Stimulated activated CD8-positive, alpha-beta memory T cell treated with anti-CD3 and anti-CD28 coated beads, Interleukin-15, amount 100 ng/mL, for 1 hour (primary cell): ENCODE measurements at regions not wholly inside any gene's neighbourhood (a gene's known extent, or its start where the extent isn't known, plus 50 kb on each side); places are given as distances from the start of the nearest gene placed in this dataset.
"Not testable (repeated sequence)": the region's sequence is repeated elsewhere in the genome, so short reads cannot be mapped to it uniquely, and the experiment has no call there.

Source experiments
- DNase-seq: peaks from one replicate; pipeline ENCODE4 v3.0.0-alpha.2; 2020; ENCODE audit warnings: low read depth

- DNase-seq, result not testable (repeated sequence)
Observed at GRCh38 chr17:20681746-20682722, 102.5 kb downstream of the CDRT15L2 start.

- not testable (repeated sequence) for DNase-seq
Observed at GRCh38 chr17:20683651-20684229, 104.2 kb downstream of the CDRT15L2 start.

- DNase-seq, result not testable (repeated sequence)
Observed at GRCh38 chr17:20684975-20685374, 105.5 kb downstream of the CDRT15L2 start.

GRCh38 chr17:20687584-20687983, 108.1 kb downstream of the CDRT15L2 start:
- DNase-seq, result not testable (repeated sequence)

GRCh38 chr17:20689170-20689749, 109.7 kb downstream of the CDRT15L2 start:
- not testable (repeated sequence) for DNase-seq

- not testable (repeated sequence) for DNase-seq
Observed at GRCh38 chr17:20692706-20693105, 113.2 kb downstream of the CDRT15L2 start.

GRCh38 chr17:20695871-20696270, 116.3 kb downstream of the CDRT15L2 start:
- not testable (repeated sequence) for DNase-seq

GRCh38 chr17:20698463-20699206, 119.1 kb downstream of the CDRT15L2 start:
- not testable (repeated sequence) for DNase-seq

GRCh38 chr17:20700528-20700927, 121.0 kb downstream of the CDRT15L2 start:
- DNase-seq, result not testable (repeated sequence)

GRCh38 chr17:20701366-20701765, 121.8 kb downstream of the CDRT15L2 start:
- not testable (repeated sequence) for DNase-seq

GRCh38 chr17:20702692-20703091, 123.2 kb downstream of the CDRT15L2 start:
- no peak for DNase-seq

- no peak for DNase-seq
Observed at GRCh38 chr17:20703781-20704180, 124.3 kb downstream of the CDRT15L2 start.

GRCh38 chr17:20705186-20705585, 125.7 kb downstream of the CDRT15L2 start:
- not testable (repeated sequence) for DNase-seq

GRCh38 chr17:20706751-20707373, 127.3 kb downstream of the CDRT15L2 start:
- no peak for DNase-seq

GRCh38 chr17:20708821-20709220, 129.3 kb downstream of the CDRT15L2 start:
- DNase-seq, result not testable (repeated sequence)

- DNase-seq, result not testable (repeated sequence)
Observed at GRCh38 chr17:20716481-20716880, 137.0 kb downstream of the CDRT15L2 start.

GRCh38 chr17:20721171-20721570, 141.6 kb downstream of the CDRT15L2 start:
- no peak for DNase-seq

- not testable (repeated sequence) for DNase-seq
Observed at GRCh38 chr17:20724391-20724790, 144.9 kb downstream of the CDRT15L2 start.

- DNase-seq, result not testable (repeated sequence)
Observed at GRCh38 chr17:20727201-20727600, 147.7 kb downstream of the CDRT15L2 start.

GRCh38 chr17:20728181-20728580, 148.7 kb downstream of the CDRT15L2 start:
- no peak for DNase-seq

- DNase-seq, result not testable (repeated sequence)
Observed at GRCh38 chr17:20731131-20731530, 151.6 kb downstream of the CDRT15L2 start.
